H1 (cell line): ENCODE measurements at regions not wholly inside any gene's neighbourhood (a gene's known extent, or its start where the extent isn't known, plus 50 kb on each side); places are given as distances from the start of the nearest gene placed in this dataset.

ENCODE experiments used
- CTCF ChIA-PET: fragments of 300-600 bp; sonication (Branson Sonifier 250); formaldehyde crosslinking; loops from one replicate; lab custom pipeline; 2021; ENCODE audit not compliant: partially characterized antibody; lab: Charles Lee
- POLR2A ChIA-PET: fragments of 300-600 bp; sonication (Branson Sonifier 250); formaldehyde crosslinking; loops from one replicate; lab custom pipeline; 2021; ENCODE audit warnings: inconsistent platforms; ENCODE audit not compliant: partially characterized antibody; lab: Charles Lee
- DNase-seq, 2 experiments: peaks; one replicate each; pipeline versions ENCODE4 v3.0.0 to v3.0.0-alpha.2; 2010 to 2022; ENCODE audit warnings: low spot score in 2 of 2, low read depth in 1 of 2, mixed read lengths in 1 of 2
- FAIRE-seq: peaks from 2 replicates; lab custom pipeline; 2011; peaks lifted over from hg19 to GRCh38; lab: Jason Lieb, UNC
- H2AFZ ChIP-seq: 2 replicates; pipeline ENCODE4 v1.8.1; 2012; ENCODE audit warnings: low read length, inconsistent platforms
- H2AK5ac ChIP-seq: 2 replicates; pipeline ENCODE4 v1.6.1; 2013; ENCODE audit warnings: low read depth, low read length
- H2BK120ac ChIP-seq: replicated peaks from 2 replicates; pipeline ENCODE3; 2013; ENCODE audit warnings: low read depth, low read length, inconsistent platforms
- H2BK12ac ChIP-seq: 2 replicates; pipeline ENCODE4 v1.6.1; 2013; ENCODE audit warnings: low read depth, low read length
- H2BK15ac ChIP-seq: 2 replicates; pipeline ENCODE4 v1.6.1; 2013; ENCODE audit warnings: low read length
- H2BK20ac ChIP-seq: 2 replicates; pipeline ENCODE4 v1.6.1; 2013; ENCODE audit warnings: low read length
- H2BK5ac ChIP-seq: 2 replicates; pipeline ENCODE4 v1.6.1; 2013; ENCODE audit warnings: low read depth, low read length
- H3K14ac ChIP-seq: 2 replicates; pipeline ENCODE4 v1.6.1; 2013; ENCODE audit warnings: inconsistent platforms; ENCODE audit not compliant: insufficient read length
- H3K18ac ChIP-seq: 2 replicates; pipeline ENCODE4 v1.6.1; 2013; ENCODE audit warnings: low read length; ENCODE audit errors: extremely low read depth
- H3K23ac ChIP-seq: 2 replicates; pipeline ENCODE4 v1.6.1; 2013; ENCODE audit warnings: inconsistent platforms; ENCODE audit not compliant: insufficient read length
- H3K23me2 ChIP-seq: 2 replicates; pipeline ENCODE4 v1.6.1; 2013; ENCODE audit warnings: low read depth, low read length
- H3K27ac ChIP-seq: 2 replicates; pipeline ENCODE4 v1.6.1; 2011; ENCODE audit warnings: low read depth, low read length, inconsistent platforms
- H3K27me3 ChIP-seq, 4 experiments: replicated peaks in 1 of 4; 1 replicate in 1 of 4; 2 replicates in 3 of 4; pipeline versions ENCODE4 v1.6.1 to v1.8.1; 2011 to 2013; ENCODE audit warnings: low read length in 3 of 4, mild to moderate bottlenecking in 3 of 4, inconsistent platforms in 2 of 4, mixed read lengths in 2 of 4, moderate library complexity in 1 of 4; ENCODE audit not compliant: control insufficient read depth in 3 of 4, insufficient read depth in 3 of 4; ENCODE audit errors: extremely low read depth in 1 of 4
- H3K36me3 ChIP-seq, 4 experiments: 2 replicates each; pipeline versions ENCODE4 v1.6.1 to v1.8.1; 2011 to 2013; ENCODE audit warnings: mild to moderate bottlenecking in 4 of 4, low read length in 3 of 4, moderate library complexity in 2 of 4, control low read depth in 1 of 4, inconsistent platforms in 1 of 4; ENCODE audit not compliant: insufficient read depth in 4 of 4, control insufficient read depth in 2 of 4
- H3K4ac ChIP-seq: replicated peaks from 2 replicates; pipeline ENCODE3; 2013; ENCODE audit warnings: low read length, low read depth, mixed read lengths, inconsistent platforms; ENCODE audit not compliant: insufficient read length
- H3K4me1 ChIP-seq, 4 experiments: replicated peaks in 1 of 4; 1 replicate in 1 of 4; 2 replicates in 3 of 4; pipeline versions ENCODE4 v1.6.1 to v1.8.1; 2011 to 2013; ENCODE audit warnings: low read length in 3 of 4, inconsistent platforms in 2 of 4, mixed read lengths in 1 of 4; ENCODE audit not compliant: insufficient read depth in 4 of 4, control insufficient read depth in 3 of 4
- H3K4me2 ChIP-seq, 2 experiments: 2 replicates each; pipeline versions ENCODE4 v1.6.1 to v1.8.1; 2011 to 2013; ENCODE audit warnings: low read depth in 2 of 2, low read length in 2 of 2, control low read depth in 1 of 2, inconsistent platforms in 1 of 2, mild to moderate bottlenecking in 1 of 2; ENCODE audit not compliant: insufficient read depth in 1 of 2
- H3K4me3 ChIP-seq, 4 experiments: fragments of 200-600, 300-600 bp in 1 of 4; sonication (generic), shearing (Covaris generic), sonication (Bioruptor Twin) in 1 of 4; 2 replicates each; pipeline versions ENCODE4 v1.5.1 to v1.8.1; 2011 to 2016; ENCODE audit warnings: low read length in 4 of 4, low read depth in 3 of 4, control low read depth in 2 of 4, inconsistent platforms in 2 of 4, mild to moderate bottlenecking in 2 of 4, mixed read lengths in 1 of 4, moderate library complexity in 1 of 4; ENCODE audit not compliant: insufficient read depth in 2 of 4; ENCODE audit errors: extremely low read depth in 1 of 4
- H3K56ac ChIP-seq: replicated peaks from 2 replicates; pipeline ENCODE3; 2013; ENCODE audit warnings: low read depth, mild to moderate bottlenecking, mixed read lengths, low read length, inconsistent platforms; ENCODE audit not compliant: insufficient read length
- H3K79me1 ChIP-seq: 2 replicates; pipeline ENCODE4 v1.6.1; 2013; ENCODE audit warnings: low read depth, low read length, control low read depth
- H3K79me2 ChIP-seq, 2 experiments: 2 replicates each; pipeline versions ENCODE4 v1.6.1 to v1.8.1; 2012 to 2013; ENCODE audit warnings: low read length in 2 of 2, mild to moderate bottlenecking in 2 of 2, inconsistent platforms in 1 of 2; ENCODE audit not compliant: insufficient read depth in 2 of 2, control insufficient read depth in 1 of 2
- H3K9ac ChIP-seq, 4 experiments: replicated peaks in 1 of 4; 1 replicate in 1 of 4; 2 replicates in 3 of 4; pipeline versions ENCODE4 v1.6.1 to v1.8.1; 2011 to 2013; ENCODE audit warnings: low read depth in 3 of 4, low read length in 3 of 4, control low read depth in 2 of 4, mild to moderate bottlenecking in 2 of 4, moderate library complexity in 2 of 4, inconsistent platforms in 1 of 4; ENCODE audit errors: extremely low read depth in 1 of 4
- H3K9me3 ChIP-seq, 2 experiments: 2 replicates each; pipeline versions ENCODE4 v1.6.1 to v1.8.1; 2012 to 2013; ENCODE audit warnings: mild to moderate bottlenecking in 2 of 2, moderate library complexity in 2 of 2, control low read depth in 1 of 2, inconsistent platforms in 1 of 2, low read depth in 1 of 2, low read length in 1 of 2, mixed read lengths in 1 of 2; ENCODE audit not compliant: insufficient read depth in 2 of 2
- H4K20me1 ChIP-seq, 2 experiments: replicated peaks in 1 of 2; 2 replicates each; pipeline versions ENCODE3 to v1.8.1; 2011 to 2013; ENCODE audit warnings: inconsistent platforms in 2 of 2, low read length in 2 of 2, mild to moderate bottlenecking in 1 of 2; ENCODE audit not compliant: insufficient read depth in 2 of 2, control insufficient read depth in 1 of 2
- H4K5ac ChIP-seq: 2 replicates; pipeline ENCODE4 v1.6.1; 2013; ENCODE audit warnings: low read length, low read depth, mixed read lengths, inconsistent platforms; ENCODE audit not compliant: insufficient read length
- H4K8ac ChIP-seq: 2 replicates; pipeline ENCODE4 v1.8.0; 2013; ENCODE audit warnings: mild to moderate bottlenecking, moderate library complexity, low read length, inconsistent platforms; ENCODE audit not compliant: insufficient read depth; ENCODE audit errors: extremely low read depth
- H4K91ac ChIP-seq: replicated peaks from 2 replicates; pipeline ENCODE3; 2013; ENCODE audit warnings: low read length, mixed read lengths, inconsistent platforms; ENCODE audit not compliant: insufficient read length
- ASH2L ChIP-seq: fragments of 200-600, 300-600 bp; sonication (generic); IDR thresholded peaks from one replicate; pipeline ENCODE4 v1.7.1; 2017; ENCODE audit warnings: low read length
- BCL11A ChIP-seq, 2 experiments: IDR thresholded peaks; one replicate each; pipeline ENCODE4 v1.6.1; 2011; ENCODE audit warnings: low read depth in 2 of 2, low read length in 2 of 2, mild to moderate bottlenecking in 2 of 2
- CBX5 ChIP-seq: fragments of 300-800, 300-1000 bp; sonication (generic); IDR thresholded peaks from 2 replicates; pipeline ENCODE4 v1.7.1; 2016; ENCODE audit warnings: antibody characterized with exemption, low read length, low read depth
- CREB1 ChIP-seq: IDR thresholded peaks from 2 replicates; pipeline ENCODE4 v1.6.1; 2012; ENCODE audit warnings: inconsistent platforms
- CTBP2 ChIP-seq: IDR thresholded peaks from 2 replicates; pipeline ENCODE4 v1.7.0; 2011; ENCODE audit warnings: borderline replicate concordance, mild to moderate bottlenecking, moderate library complexity, mixed read lengths, low read length; ENCODE audit not compliant: insufficient read depth, insufficient read length
- EGR1 ChIP-seq: IDR thresholded peaks from 2 replicates; pipeline ENCODE4 v1.6.1; 2011; ENCODE audit warnings: low read depth, low read length, borderline replicate concordance
- EP300 ChIP-seq, 2 experiments: IDR thresholded peaks; 1 replicate in 1 of 2; 2 replicates in 1 of 2; pipeline ENCODE4 v1.6.1; 2011 to 2012; ENCODE audit warnings: low read depth in 2 of 2, low read length in 2 of 2, mild to moderate bottlenecking in 2 of 2, borderline replicate concordance in 1 of 2, inconsistent platforms in 1 of 2, moderate library complexity in 1 of 2
- FOSL1 ChIP-seq: IDR thresholded peaks from 2 replicates; pipeline ENCODE4 v1.6.1; 2011; ENCODE audit warnings: mild to moderate bottlenecking, low read depth, low read length, moderate library complexity; ENCODE audit not compliant: insufficient read depth
- KDM5A ChIP-seq: fragments of 200-600 bp; IDR thresholded peaks from 2 replicates; pipeline ENCODE4 v1.7.1; 2012; ENCODE audit warnings: mild to moderate bottlenecking, low read length, inconsistent platforms, mixed read lengths
- NRF1 ChIP-seq: IDR thresholded peaks from 2 replicates; pipeline ENCODE4 v1.6.1; 2011; ENCODE audit warnings: mild to moderate bottlenecking, low read depth, low read length, improper control_type of control experiment
- PHF8 ChIP-seq: fragments of 200-600 bp; sonication (generic); conservative IDR thresholded peaks from 2 replicates; pipeline ENCODE4 v1.7.1; 2012; ENCODE audit warnings: low read depth, mild to moderate bottlenecking, inconsistent platforms, low read length, moderate library complexity
- POLR2AphosphoS5 ChIP-seq: IDR thresholded peaks from 2 replicates; pipeline ENCODE4 v1.6.1; 2011; ENCODE audit warnings: low read depth, low read length
- POU5F1 ChIP-seq: IDR thresholded peaks from 2 replicates; pipeline ENCODE4 v1.6.1; 2011; ENCODE audit warnings: low read depth, mild to moderate bottlenecking, low read length, moderate library complexity
- SAP30 ChIP-seq: fragments of 300-600 bp; sonication (generic); IDR thresholded peaks from 2 replicates; pipeline ENCODE4 v1.7.1; 2012; ENCODE audit warnings: low read length, moderate library complexity, mild to moderate bottlenecking, inconsistent platforms; ENCODE audit not compliant: insufficient read depth, insufficient replicate concordance
- TBP ChIP-seq: IDR thresholded peaks from 2 replicates; pipeline ENCODE4 v1.6.1; 2011; ENCODE audit warnings: low read depth, low read length, improper control_type of control experiment
- WGBS, 2 experiments: shearing (Covaris generic) in 1 of 2; methylation state at CpG; one replicate each; pipeline versions ENCODE4 v1.1.6 to v1.1.7; 2013 to 2015; ENCODE audit warnings: low lambda C conversion rate in 2 of 2, mixed read lengths in 2 of 2, inconsistent platforms in 1 of 2, low coverage in 1 of 2, missing lambda C conversion rate in 1 of 2; ENCODE audit not compliant: insufficient replicate concordance in 2 of 2, insufficient coverage in 1 of 2, insufficient read length in 1 of 2; ENCODE audit errors: extremely low coverage in 1 of 2, missing lambda C conversion rate in 1 of 2; 5-methylcytosine and 5-hydroxymethylcytosine counted together

DNA sequence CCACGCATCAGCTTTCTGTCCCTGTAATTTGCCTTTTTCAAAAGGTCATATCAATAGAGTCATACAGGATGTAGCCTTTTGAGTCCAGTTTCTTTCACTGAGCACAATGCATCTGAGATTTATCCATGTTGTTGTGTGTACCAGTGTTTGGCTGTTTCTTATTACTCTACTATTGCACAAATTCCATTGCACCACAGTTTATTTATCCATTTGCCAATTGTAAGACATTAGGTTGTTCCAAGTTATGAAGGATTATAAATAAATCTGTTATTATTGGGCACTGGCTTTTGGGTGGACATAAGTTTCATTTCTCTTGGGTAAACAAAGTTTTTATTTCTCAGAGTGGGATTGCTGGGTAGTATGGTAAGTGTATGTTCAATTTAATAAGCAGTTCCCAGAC is 68.3 kb upstream of the TBPL2 start:
- no peak overlapping the region for H2BK15ac ChIP-seq
- H3K79me1 ChIP-seq = no peaks in the 10 kb centered on the region
- no peak overlapping the region for H4K8ac ChIP-seq
- no peak overlapping the region for H2BK120ac ChIP-seq
- H3K23ac ChIP-seq = no peak overlapping the region
- H2AFZ ChIP-seq = no peak overlapping the region
- H3K14ac ChIP-seq = no peak overlapping the region
- H3K27ac ChIP-seq = no peak overlapping the region
- H3K27me3 ChIP-seq = no peaks in the 10 kb centered on the region
- DNase-seq (no peak), FAIRE-seq (no peak)
- H4K91ac ChIP-seq = no peak overlapping the region
- POLR2A ChIA-PET = no interaction called here
- 77% methylated on average over 1 of the region's 1 CpG; no CpG with 5 or more reads in 1 of the 2 experiments for WGBS, 2 experiments
- H4K20me1 ChIP-seq = no peaks in the 10 kb centered on the region
- no peaks in the 10 kb centered on the region for H3K9me3 ChIP-seq
- no peak overlapping the region for H3K4me2 ChIP-seq
- no peak overlapping the region for H3K4me3 ChIP-seq
- no peak overlapping the region for H2BK20ac ChIP-seq
- H3K9ac ChIP-seq = no peak overlapping the region
- TF ChIP-seq PHF8 (no peak), TBP (no peak), EGR1 (no peak), EP300 (IDR thresholded peaks at IDR 0.05; ENCODE audit: borderline replicate concordance in 1 of 2, low read depth in 2 of 2, low read length in 2 of 2) (no peak), CREB1 (no peak), POU5F1 (no peak), SAP30 (no peak), CBX5 (no peak), BCL11A (IDR thresholded peaks at IDR 0.05; ENCODE audit: low read depth in 2 of 2, low read length in 2 of 2) (no peak), CTBP2 (no peak), ASH2L (no peak), FOSL1 (no peak), KDM5A (no peak), POLR2AphosphoS5 (no peak), NRF1 (no peak)
- TF ChIP-seq, all 59 proteins: peak for 0
- H4K5ac ChIP-seq = no peak overlapping the region
- no peak overlapping the region for H2AK5ac ChIP-seq
- no peaks in the 10 kb centered on the region for H3K23me2 ChIP-seq
- H2BK12ac ChIP-seq = no peak overlapping the region
- H3K36me3 ChIP-seq = no peaks in the 10 kb centered on the region; a peak in 1 of 8 replicates
- no peaks in the 10 kb centered on the region for H3K79me2 ChIP-seq
- H3K56ac ChIP-seq = no peak overlapping the region
- no peaks in the 10 kb centered on the region for H3K4me1 ChIP-seq
- H2BK5ac ChIP-seq = no peak overlapping the region
- H3K18ac ChIP-seq = no peak overlapping the region
- H3K4ac ChIP-seq = no peak overlapping the region
- CTCF ChIA-PET = no interaction called here
